Body of pancreas (tissue), 4 donors: ENCODE measurements at regions not wholly inside any gene's neighbourhood (a gene's known extent, or its start where the extent isn't known, plus 50 kb on each side); places are given as distances from the start of the nearest gene placed in this dataset.

Experiments used
- ATAC-seq: fragments of 150-250 bp; one replicate; pipeline ENCODE4 v1.9.1; 2016
- DNase-seq, 4 donors: peaks; one replicate each; pipeline ENCODE4 v3.0.0-alpha.2; 2019
- H3K27ac ChIP-seq, 4 donors: fragments of 200-600 bp; sonication (generic); 1 replicate in 3 of 4; 2 replicates in 1 of 4; pipeline versions ENCODE4 v1.5.1 to v1.6.1; 2016 to 2019; ENCODE audit warnings: mild to moderate bottlenecking in 1 of 4, mixed read lengths in 1 of 4, moderate library complexity in 1 of 4
- H3K27me3 ChIP-seq, 2 donors: fragments of 200-600 bp; sonication (generic); one replicate each; pipeline ENCODE4 v1.6.0; 2016; ENCODE audit warnings: mild to moderate bottlenecking in 1 of 2
- H3K36me3 ChIP-seq, 2 donors: fragments of 200-600 bp; sonication (generic); replicated peaks in 1 of 2; 2 replicates each; pipeline ENCODE4 v1.5.1; 2016; ENCODE audit warnings: low read depth in 2 of 2; ENCODE audit not compliant: insufficient read depth in 1 of 2
- H3K4me1 ChIP-seq: fragments of 200-600 bp; sonication (generic); one replicate; pipeline ENCODE4 v1.6.0; 2016
- H3K4me3 ChIP-seq, 2 donors: fragments of 200-600 bp; sonication (generic); 1 replicate in 1 of 2; 2 replicates in 1 of 2; pipeline ENCODE4 v1.5.1; 2016 to 2019
- H3K9me3 ChIP-seq, 3 donors: fragments of 200-600 bp; sonication (generic); 1 replicate in 2 of 3; 2 replicates in 1 of 3; pipeline ENCODE4 v1.5.1; 2016
- POLR2A ChIP-seq, 3 donors: fragments of 450-650 bp; IDR thresholded peaks; one replicate each; pipeline ENCODE4 v1.6.1; 2016; ENCODE audit warnings: antibody characterized with exemption in 3 of 3, mild to moderate bottlenecking in 2 of 3
- WGBS, 2 donors: methylation state at CpG; one replicate each; pipeline ENCODE4 v1.1.5; 2017; 5-methylcytosine and 5-hydroxymethylcytosine counted together
- intact Hi-C: fragments of 100-400 bp; cut with DNase I; formaldehyde crosslinking; loops from one replicate; pipeline ENCODE4 v1.15.1; 2023
- TF ChIP-seq, protein P1 (sequence below), 7 experiments: fragments of 450-650 bp in 4 of 7; fragments of 200-600 bp in 3 of 7; sonication (generic) in 3 of 7; IDR thresholded peaks; one replicate each; pipeline ENCODE4 v1.5.1; 2016 to 2019; ENCODE audit warnings: antibody characterized with exemption in 7 of 7

DNA sequence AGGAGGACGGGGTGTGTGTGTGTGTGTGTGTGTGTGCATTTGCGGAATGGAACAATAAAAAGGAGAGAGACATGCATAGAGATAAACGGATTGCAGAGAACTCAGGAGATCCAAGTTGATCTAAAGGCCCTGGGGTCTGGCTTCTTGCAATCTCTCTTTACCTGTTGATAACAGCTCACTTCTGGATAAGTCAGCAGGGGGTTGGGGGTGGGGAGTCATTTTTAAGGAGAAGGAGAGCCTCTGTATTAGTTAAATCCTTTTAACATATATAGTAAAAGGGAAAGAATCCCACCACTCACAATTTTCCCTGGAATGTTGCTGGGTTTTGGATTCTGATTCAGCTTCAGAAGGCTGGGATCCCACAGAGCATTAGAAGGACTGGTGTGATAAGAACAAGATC, 87.5 kb upstream of the MITF start:
- WGBS, 2 donors = 70 to 72% methylated on average over 3 of the region's 3 CpGs

GRCh38 chr3:69650066-69650419, 89.2 kb upstream of the MITF start:
- no peak overlapping the region for H3K4me3 ChIP-seq
- WGBS, 2 donors = 33 to 43% methylated on average over 1 of the region's 1 CpG
- no peaks in the 10 kb centered on the region for H3K4me1 ChIP-seq
- no peak for DNase-seq
- no peak overlapping the region for H3K27ac ChIP-seq
- no peak for TF ChIP-seq POLR2A (IDR thresholded peaks at IDR 0.05)
- TF ChIP-seq, protein P1, sequence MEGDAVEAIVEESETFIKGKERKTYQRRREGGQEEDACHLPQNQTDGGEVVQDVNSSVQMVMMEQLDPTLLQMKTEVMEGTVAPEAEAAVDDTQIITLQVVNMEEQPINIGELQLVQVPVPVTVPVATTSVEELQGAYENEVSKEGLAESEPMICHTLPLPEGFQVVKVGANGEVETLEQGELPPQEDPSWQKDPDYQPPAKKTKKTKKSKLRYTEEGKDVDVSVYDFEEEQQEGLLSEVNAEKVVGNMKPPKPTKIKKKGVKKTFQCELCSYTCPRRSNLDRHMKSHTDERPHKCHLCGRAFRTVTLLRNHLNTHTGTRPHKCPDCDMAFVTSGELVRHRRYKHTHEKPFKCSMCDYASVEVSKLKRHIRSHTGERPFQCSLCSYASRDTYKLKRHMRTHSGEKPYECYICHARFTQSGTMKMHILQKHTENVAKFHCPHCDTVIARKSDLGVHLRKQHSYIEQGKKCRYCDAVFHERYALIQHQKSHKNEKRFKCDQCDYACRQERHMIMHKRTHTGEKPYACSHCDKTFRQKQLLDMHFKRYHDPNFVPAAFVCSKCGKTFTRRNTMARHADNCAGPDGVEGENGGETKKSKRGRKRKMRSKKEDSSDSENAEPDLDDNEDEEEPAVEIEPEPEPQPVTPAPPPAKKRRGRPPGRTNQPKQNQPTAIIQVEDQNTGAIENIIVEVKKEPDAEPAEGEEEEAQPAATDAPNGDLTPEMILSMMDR (IDR thresholded peaks at IDR 0.05) = no peak
- H3K9me3 ChIP-seq = no peaks in the 10 kb centered on the region
- no peaks in the 10 kb centered on the region for H3K36me3 ChIP-seq
- no peak for ATAC-seq
- no peaks in the 10 kb centered on the region for H3K27me3 ChIP-seq
- intact Hi-C loops = no loop called here

More for the DNA sequence above, 87.5 kb upstream of the MITF start:
- Histone ChIP-seq H3K27me3 (no peaks in the 10 kb centered on the region), H3K27ac (no peak overlapping the region), H3K36me3 (no peaks in the 10 kb centered on the region), H3K4me3 (no peak overlapping the region), H3K9me3 (no peaks in the 10 kb centered on the region), H3K4me1 (no peaks in the 10 kb centered on the region)
- ATAC-seq (no peak), DNase-seq (no peak)
- no peak for TF ChIP-seq POLR2A (IDR thresholded peaks at IDR 0.05)
- TF ChIP-seq, protein P1 (IDR thresholded peaks at IDR 0.05) = no peak
- intact Hi-C loops = no loop called here

DNA sequence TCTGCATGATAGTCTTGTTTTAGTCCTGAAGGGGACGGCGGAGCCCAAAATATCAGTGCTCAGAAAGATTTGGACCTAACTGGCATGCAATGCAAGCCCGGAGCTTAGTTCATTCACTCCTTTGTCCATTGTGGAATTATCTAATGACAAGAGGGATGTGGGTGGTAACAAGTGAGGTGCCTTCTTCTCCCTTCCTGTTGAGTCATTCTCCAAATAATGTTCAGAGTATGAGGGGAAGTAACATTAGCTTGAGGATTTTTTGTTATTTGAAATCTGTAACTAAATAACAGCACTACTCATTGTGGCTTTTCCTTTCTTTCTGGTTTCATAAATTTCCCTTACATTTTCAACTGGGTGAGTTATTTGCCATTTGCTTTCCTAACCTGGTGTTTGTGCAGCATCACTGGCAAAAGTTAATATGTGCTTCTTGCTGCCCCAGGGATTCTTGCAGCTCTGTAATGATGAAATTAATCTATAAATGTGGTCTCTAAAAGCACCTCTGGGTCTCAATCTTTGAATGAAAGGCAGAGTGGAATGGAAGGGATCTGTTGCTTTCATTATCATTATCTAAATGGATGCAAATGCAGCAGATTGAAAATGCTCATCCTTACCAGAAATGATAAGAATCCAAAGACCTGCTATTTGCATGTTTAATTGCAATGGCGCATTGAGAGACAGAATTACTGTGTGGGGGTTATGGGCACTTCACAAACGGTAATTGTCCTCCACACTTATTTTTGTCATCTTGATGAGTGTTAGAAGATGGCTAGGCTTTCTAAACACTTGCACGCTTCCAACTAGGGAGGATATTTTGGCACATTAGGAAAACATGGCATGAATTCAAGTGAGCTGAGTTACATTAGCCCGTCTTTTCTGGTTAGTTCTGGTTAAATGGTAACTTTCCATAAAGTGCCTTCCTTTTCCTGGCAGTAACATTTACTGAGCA, 89.9 kb upstream of the MITF start:
- H3K27me3 ChIP-seq = no peaks in the 10 kb centered on the region
- H3K27ac ChIP-seq = no peak overlapping the region
- ATAC-seq (no peak), DNase-seq (no peak)
- TF ChIP-seq, protein P1 (IDR thresholded peaks at IDR 0.05) = no peak
- TF ChIP-seq POLR2A (IDR thresholded peaks at IDR 0.05) = no peak
- H3K4me1 ChIP-seq = no peaks in the 10 kb centered on the region
- no peak overlapping the region for H3K4me3 ChIP-seq
- no peaks in the 10 kb centered on the region for H3K9me3 ChIP-seq
- no peaks in the 10 kb centered on the region for H3K36me3 ChIP-seq
- 55 to 65% methylated on average over 7 of the region's 7 CpGs for WGBS, 2 donors
- intact Hi-C loops = no loop called here

GRCh38 chr3:69648126-69648525, 91.1 kb upstream of the MITF start:
- ATAC-seq = no peak
- no peaks in the 10 kb centered on the region for H3K27me3 ChIP-seq
- TF ChIP-seq, protein P1 (IDR thresholded peaks at IDR 0.05) = no peak
- no peak for TF ChIP-seq POLR2A (IDR thresholded peaks at IDR 0.05)
- H3K27ac ChIP-seq = no peak overlapping the region
- no peak for DNase-seq
- no peaks in the 10 kb centered on the region for H3K4me1 ChIP-seq
- H3K36me3 ChIP-seq = no peaks in the 10 kb centered on the region
- H3K4me3 ChIP-seq = no peak overlapping the region
- H3K9me3 ChIP-seq = no peaks in the 10 kb centered on the region
- intact Hi-C loops = no loop called here
- 33 to 53% methylated on average over 2 of the region's 2 CpGs for WGBS, 2 donors
